Smooth muscle cell (in vitro differentiated cells): ENCODE measurements at regions not wholly inside any gene's neighbourhood (a gene's known extent, or its start where the extent isn't known, plus 50 kb on each side); places are given as distances from the start of the nearest gene placed in this dataset.
A peak's percentile ranks its signal among the peaks of the same experiment; 100 is the strongest.

ENCODE experiments used
- DNase-seq: peaks from one replicate; lab custom pipeline; 2025; ENCODE audit not compliant: unreplicated experiment; lab: John Stamatoyannopoulos, UW
- H2AFZ ChIP-seq: fragments of 200-600 bp; sonication (generic); 2 replicates; pipeline ENCODE4 v1.6.0; 2016; ENCODE audit warnings: antibody characterized with exemption, low read depth, mild to moderate bottlenecking
- H3F3A ChIP-seq: fragments of 200-600 bp; sonication (generic); 2 replicates; pipeline ENCODE4 v1.6.0; 2017; ENCODE audit warnings: antibody characterized with exemption, low read depth
- H3K27ac ChIP-seq: fragments of 200-600 bp; sonication (generic); 2 replicates; pipeline ENCODE4 v1.5.1; 2016; ENCODE audit warnings: low read depth, mild to moderate bottlenecking
- H3K27me3 ChIP-seq: fragments of 200-600 bp; sonication (generic); 2 replicates; pipeline ENCODE4 v1.6.1; 2016; ENCODE audit warnings: low read depth, mild to moderate bottlenecking
- H3K36me3 ChIP-seq: fragments of 200-600 bp; sonication (generic); 2 replicates; pipeline ENCODE4 v1.5.1; 2016; ENCODE audit warnings: low read depth
- H3K4me1 ChIP-seq: fragments of 200-600 bp; sonication (generic); 2 replicates; pipeline ENCODE4 v1.5.1; 2016; ENCODE audit warnings: low read depth
- H3K4me2 ChIP-seq: fragments of 200-600 bp; sonication (generic); 2 replicates; pipeline ENCODE4 v1.6.0; 2016; ENCODE audit warnings: mild to moderate bottlenecking
- H3K4me3 ChIP-seq: fragments of 200-600 bp; sonication (generic); 2 replicates; pipeline ENCODE4 v1.5.1; 2016; ENCODE audit warnings: mild to moderate bottlenecking
- H3K79me2 ChIP-seq: fragments of 200-600 bp; sonication (generic); 2 replicates; pipeline ENCODE4 v1.6.0; 2016; ENCODE audit warnings: low read depth, mild to moderate bottlenecking
- H3K9ac ChIP-seq: fragments of 200-600 bp; sonication (generic); 2 replicates; pipeline ENCODE4 v1.6.0; 2016; ENCODE audit warnings: low read depth
- H3K9me3 ChIP-seq: fragments of 200-600 bp; sonication (generic); replicated peaks from 2 replicates; pipeline ENCODE4 v1.5.1; 2016; ENCODE audit warnings: low read depth
- H4K20me1 ChIP-seq: fragments of 200-600 bp; sonication (generic); 2 replicates; pipeline ENCODE4 v1.6.0; 2016; ENCODE audit warnings: low read depth
- CTCF ChIP-seq: fragments of 200-600 bp; sonication (generic); IDR thresholded peaks from 2 replicates; pipeline ENCODE4 v1.5.1; 2017; ENCODE audit warnings: borderline replicate concordance, mild to moderate bottlenecking, antibody characterized with exemption; ENCODE audit not compliant: insufficient read depth, poor library complexity, severe bottlenecking
- WGBS: methylation state at CpG from one replicate; pipeline ENCODE4 v1.1.7; 2016; ENCODE audit warnings: low lambda C conversion rate; 5-methylcytosine and 5-hydroxymethylcytosine counted together

GRCh38 chr12:65748332-65748731, 76.0 kb upstream of the HMGA2 start:
- DNase-seq, result no peak
- no peaks in the 10 kb centered on the region for H3F3A ChIP-seq
- H3K27me3 ChIP-seq, result no peaks in the 10 kb centered on the region
- H3K4me2 ChIP-seq, result no peak overlapping the region
- no peak overlapping the region for H3K9ac ChIP-seq
- no peaks in the 10 kb centered on the region for H3K36me3 ChIP-seq
- no peak overlapping the region for H3K27ac ChIP-seq
- no peak overlapping the region for H3K4me3 ChIP-seq
- H3K79me2 ChIP-seq, result no peaks in the 10 kb centered on the region
- no peaks in the 10 kb centered on the region for H3K9me3 ChIP-seq
- H4K20me1 ChIP-seq, result no peaks in the 10 kb centered on the region
- WGBS, result 93% methylated on average over 2 of the region's 2 CpGs
- H3K4me1 ChIP-seq, result peaks cover 3% of the 10 kb centered on the region
- H2AFZ ChIP-seq, result no peak overlapping the region
- no peak for TF ChIP-seq CTCF

- no peak overlapping the region for H3K9ac ChIP-seq
- peak overlapping the region; percentile 8 for H2AFZ ChIP-seq
- H3K4me1 ChIP-seq, result no peaks in the 10 kb centered on the region
- no peaks in the 10 kb centered on the region for H3K27me3 ChIP-seq
- H3K4me3 ChIP-seq, result no peak overlapping the region
- H3K27ac ChIP-seq, result no peak overlapping the region
- no peaks in the 10 kb centered on the region for H3F3A ChIP-seq
- H3K9me3 ChIP-seq, result no peaks in the 10 kb centered on the region
- H3K79me2 ChIP-seq, result no peaks in the 10 kb centered on the region
- no peak for DNase-seq
- no peak for TF ChIP-seq CTCF
- WGBS, result 47% methylated on average over 2 of the region's 2 CpGs
- no peak overlapping the region for H3K4me2 ChIP-seq
- H4K20me1 ChIP-seq, result no peaks in the 10 kb centered on the region
- H3K36me3 ChIP-seq, result no peaks in the 10 kb centered on the region
These were observed 70.0 kb upstream of the HMGA2 start for GRCh38 chr12:65754290-65754689.

- H4K20me1 ChIP-seq, result no peaks in the 10 kb centered on the region
- 37% methylated on average over 8 of the region's 8 CpGs for WGBS
- no peak for TF ChIP-seq CTCF
- H3K9ac ChIP-seq, result no peak overlapping the region
- H2AFZ ChIP-seq, result no peak overlapping the region
- H3K4me2 ChIP-seq, result no peak overlapping the region
- no peaks in the 10 kb centered on the region for H3K36me3 ChIP-seq
- no peaks in the 10 kb centered on the region for H3K9me3 ChIP-seq
- no peaks in the 10 kb centered on the region for H3F3A ChIP-seq
- no peak overlapping the region for H3K4me3 ChIP-seq
- H3K79me2 ChIP-seq, result no peaks in the 10 kb centered on the region
- H3K27me3 ChIP-seq, result no peaks in the 10 kb centered on the region
- no peak for DNase-seq
- H3K27ac ChIP-seq, result no peak overlapping the region
- H3K4me1 ChIP-seq, result no peaks in the 10 kb centered on the region
These were observed 69.3 kb upstream of the HMGA2 start for GRCh38 chr12:65754744-65755595.

- no peak overlapping the region for H3K4me3 ChIP-seq
- DNase-seq, result no peak
- no peaks in the 10 kb centered on the region for H3K9me3 ChIP-seq
- no peak overlapping the region for H3K9ac ChIP-seq
- no peaks in the 10 kb centered on the region for H4K20me1 ChIP-seq
- no peaks in the 10 kb centered on the region for H3K4me1 ChIP-seq
- no peak overlapping the region for H3K4me2 ChIP-seq
- H3K36me3 ChIP-seq, result no peaks in the 10 kb centered on the region
- no peaks in the 10 kb centered on the region for H3K79me2 ChIP-seq
- no peak overlapping the region for H2AFZ ChIP-seq
- H3K27me3 ChIP-seq, result no peaks in the 10 kb centered on the region
- no peaks in the 10 kb centered on the region for H3F3A ChIP-seq
- H3K27ac ChIP-seq, result no peak overlapping the region
- no peak for TF ChIP-seq CTCF
- WGBS, result 56% methylated on average over 4 of the region's 4 CpGs
These were observed 68.7 kb upstream of the HMGA2 start for GRCh38 chr12:65755596-65755978.
